ENCODE measurements at regions not wholly inside any gene's neighbourhood (a gene's known extent, or its start where the extent isn't known, plus 50 kb on each side); places are given as distances from the start of the nearest gene placed in this dataset.

DNA sequence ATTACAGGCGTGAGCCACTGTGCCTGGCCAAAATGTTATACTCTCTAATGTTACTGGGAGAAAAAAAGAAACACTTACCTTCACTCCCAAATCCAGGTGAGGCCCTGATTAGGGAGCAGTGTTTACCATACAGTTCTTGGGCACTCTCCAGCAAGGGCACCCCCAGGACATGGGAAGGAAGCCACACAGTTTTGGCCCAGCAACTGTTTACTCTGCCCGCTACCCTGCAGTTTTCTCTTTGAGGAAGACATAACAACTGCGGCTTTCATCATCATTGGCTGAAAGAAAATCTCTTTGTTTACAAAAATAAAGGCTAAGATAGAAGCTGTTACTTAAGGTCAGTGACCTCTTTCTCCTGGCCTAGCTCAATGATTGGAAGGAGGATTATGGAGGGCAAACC lies 145.5 kb upstream of the DUSP21 start:
- TF ChIP-seq, protein P1, sequence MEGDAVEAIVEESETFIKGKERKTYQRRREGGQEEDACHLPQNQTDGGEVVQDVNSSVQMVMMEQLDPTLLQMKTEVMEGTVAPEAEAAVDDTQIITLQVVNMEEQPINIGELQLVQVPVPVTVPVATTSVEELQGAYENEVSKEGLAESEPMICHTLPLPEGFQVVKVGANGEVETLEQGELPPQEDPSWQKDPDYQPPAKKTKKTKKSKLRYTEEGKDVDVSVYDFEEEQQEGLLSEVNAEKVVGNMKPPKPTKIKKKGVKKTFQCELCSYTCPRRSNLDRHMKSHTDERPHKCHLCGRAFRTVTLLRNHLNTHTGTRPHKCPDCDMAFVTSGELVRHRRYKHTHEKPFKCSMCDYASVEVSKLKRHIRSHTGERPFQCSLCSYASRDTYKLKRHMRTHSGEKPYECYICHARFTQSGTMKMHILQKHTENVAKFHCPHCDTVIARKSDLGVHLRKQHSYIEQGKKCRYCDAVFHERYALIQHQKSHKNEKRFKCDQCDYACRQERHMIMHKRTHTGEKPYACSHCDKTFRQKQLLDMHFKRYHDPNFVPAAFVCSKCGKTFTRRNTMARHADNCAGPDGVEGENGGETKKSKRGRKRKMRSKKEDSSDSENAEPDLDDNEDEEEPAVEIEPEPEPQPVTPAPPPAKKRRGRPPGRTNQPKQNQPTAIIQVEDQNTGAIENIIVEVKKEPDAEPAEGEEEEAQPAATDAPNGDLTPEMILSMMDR (IDR thresholded peaks at IDR 0.05), result no peak
- no peak for TF ChIP-seq POLR2A (IDR thresholded peaks at IDR 0.05)
- TF ChIP-seq POLR2AphosphoS5 (IDR thresholded peaks at IDR 0.05), result no peak
